ENCODE measurements at regions not wholly inside any gene's neighbourhood (a gene's known extent, or its start where the extent isn't known, plus 50 kb on each side); places are given as distances from the start of the nearest gene placed in this dataset.

GRCh38 chr16:13743571-13743970 is 176.4 kb upstream of the ERCC4 start:
- DNase-seq = no peak

GRCh38 chr16:13756411-13757140 is 163.4 kb upstream of the ERCC4 start:
- no peak for DNase-seq

GRCh38 chr16:13766334-13766733 is 153.6 kb upstream of the ERCC4 start:
- no peak for DNase-seq

GRCh38 chr16:13767215-13767614 is 152.7 kb upstream of the ERCC4 start:
- peak; percentile 37 for DNase-seq

- no peak for DNase-seq
Observed at GRCh38 chr16:13768471-13768870, 151.5 kb upstream of the ERCC4 start.

- no peak for DNase-seq
Observed at GRCh38 chr16:13770436-13770835, 149.5 kb upstream of the ERCC4 start.

GRCh38 chr16:13772782-13773181 is 147.2 kb upstream of the ERCC4 start:
- no peak for DNase-seq

- DNase-seq = no peak
Observed at GRCh38 chr16:13779676-13780075, 140.3 kb upstream of the ERCC4 start.

- no peak for DNase-seq
Observed at GRCh38 chr16:13780406-13781168, 139.4 kb upstream of the ERCC4 start.

GRCh38 chr16:13781169-13781564 is 138.8 kb upstream of the ERCC4 start:
- DNase-seq = peak; percentile 34

- DNase-seq = peak; percentile 23
Observed at GRCh38 chr16:13781575-13782338, 138.2 kb upstream of the ERCC4 start.

- DNase-seq = no peak
Observed at GRCh38 chr16:13791095-13791494, 128.9 kb upstream of the ERCC4 start.

- no peak for DNase-seq
Observed at GRCh38 chr16:13793841-13794409, 126.0 kb upstream of the ERCC4 start.

GRCh38 chr16:13795131-13795530 is 124.8 kb upstream of the ERCC4 start:
- DNase-seq = no peak

GRCh38 chr16:13797718-13798117 is 122.2 kb upstream of the ERCC4 start:
- DNase-seq = no peak

- no peak for DNase-seq
Observed at GRCh38 chr16:13798211-13798610, 121.7 kb upstream of the ERCC4 start.

GRCh38 chr16:13803974-13804373 is 116.0 kb upstream of the ERCC4 start:
- no peak for DNase-seq

- no peak for DNase-seq
Observed at GRCh38 chr16:13805951-13806350, 114.0 kb upstream of the ERCC4 start.

GRCh38 chr16:13806671-13807070 is 113.3 kb upstream of the ERCC4 start:
- no peak for DNase-seq

GRCh38 chr16:13808102-13808501 is 111.9 kb upstream of the ERCC4 start:
- no peak for DNase-seq

- no peak for DNase-seq
Observed at GRCh38 chr16:13809765-13810164, 110.2 kb upstream of the ERCC4 start.

- DNase-seq = no peak
Observed at GRCh38 chr16:13811834-13812233, 108.1 kb upstream of the ERCC4 start.

GRCh38 chr16:13816701-13817100 is 103.3 kb upstream of the ERCC4 start:
- DNase-seq = no peak
